H1 (cell line): ENCODE measurements at regions not wholly inside any gene's neighbourhood (a gene's known extent, or its start where the extent isn't known, plus 50 kb on each side); places are given as distances from the start of the nearest gene placed in this dataset.

Experiments used
- CTCF ChIA-PET: fragments of 300-600 bp; sonication (Branson Sonifier 250); formaldehyde crosslinking; loops from one replicate; lab custom pipeline; 2021; ENCODE audit not compliant: partially characterized antibody; lab: Charles Lee
- POLR2A ChIA-PET: fragments of 300-600 bp; sonication (Branson Sonifier 250); formaldehyde crosslinking; loops from one replicate; lab custom pipeline; 2021; ENCODE audit warnings: inconsistent platforms; ENCODE audit not compliant: partially characterized antibody; lab: Charles Lee
- DNase-seq, 2 experiments: peaks; one replicate each; pipeline versions ENCODE4 v3.0.0 to v3.0.0-alpha.2; 2010 to 2022; ENCODE audit warnings: low spot score in 2 of 2, low read depth in 1 of 2, mixed read lengths in 1 of 2
- FAIRE-seq: peaks from 2 replicates; lab custom pipeline; 2011; peaks lifted over from hg19 to GRCh38; lab: Jason Lieb, UNC
- H2AFZ ChIP-seq: 2 replicates; pipeline ENCODE4 v1.8.1; 2012; ENCODE audit warnings: low read length, inconsistent platforms
- H2AK5ac ChIP-seq: 2 replicates; pipeline ENCODE4 v1.6.1; 2013; ENCODE audit warnings: low read depth, low read length
- H2BK120ac ChIP-seq: replicated peaks from 2 replicates; pipeline ENCODE3; 2013; ENCODE audit warnings: low read depth, low read length, inconsistent platforms
- H2BK12ac ChIP-seq: 2 replicates; pipeline ENCODE4 v1.6.1; 2013; ENCODE audit warnings: low read depth, low read length
- H2BK15ac ChIP-seq: 2 replicates; pipeline ENCODE4 v1.6.1; 2013; ENCODE audit warnings: low read length
- H2BK20ac ChIP-seq: 2 replicates; pipeline ENCODE4 v1.6.1; 2013; ENCODE audit warnings: low read length
- H2BK5ac ChIP-seq: 2 replicates; pipeline ENCODE4 v1.6.1; 2013; ENCODE audit warnings: low read depth, low read length
- H3K14ac ChIP-seq: 2 replicates; pipeline ENCODE4 v1.6.1; 2013; ENCODE audit warnings: inconsistent platforms; ENCODE audit not compliant: insufficient read length
- H3K18ac ChIP-seq: 2 replicates; pipeline ENCODE4 v1.6.1; 2013; ENCODE audit warnings: low read length; ENCODE audit errors: extremely low read depth
- H3K23ac ChIP-seq: 2 replicates; pipeline ENCODE4 v1.6.1; 2013; ENCODE audit warnings: inconsistent platforms; ENCODE audit not compliant: insufficient read length
- H3K23me2 ChIP-seq: 2 replicates; pipeline ENCODE4 v1.6.1; 2013; ENCODE audit warnings: low read depth, low read length
- H3K27ac ChIP-seq: 2 replicates; pipeline ENCODE4 v1.6.1; 2011; ENCODE audit warnings: low read depth, low read length, inconsistent platforms
- H3K27me3 ChIP-seq, 4 experiments: replicated peaks in 1 of 4; 1 replicate in 1 of 4; 2 replicates in 3 of 4; pipeline versions ENCODE4 v1.6.1 to v1.8.1; 2011 to 2013; ENCODE audit warnings: low read length in 3 of 4, mild to moderate bottlenecking in 3 of 4, inconsistent platforms in 2 of 4, mixed read lengths in 2 of 4, moderate library complexity in 1 of 4; ENCODE audit not compliant: control insufficient read depth in 3 of 4, insufficient read depth in 3 of 4; ENCODE audit errors: extremely low read depth in 1 of 4
- H3K36me3 ChIP-seq, 4 experiments: 2 replicates each; pipeline versions ENCODE4 v1.6.1 to v1.8.1; 2011 to 2013; ENCODE audit warnings: mild to moderate bottlenecking in 4 of 4, low read length in 3 of 4, moderate library complexity in 2 of 4, control low read depth in 1 of 4, inconsistent platforms in 1 of 4; ENCODE audit not compliant: insufficient read depth in 4 of 4, control insufficient read depth in 2 of 4
- H3K4ac ChIP-seq: replicated peaks from 2 replicates; pipeline ENCODE3; 2013; ENCODE audit warnings: low read length, low read depth, mixed read lengths, inconsistent platforms; ENCODE audit not compliant: insufficient read length
- H3K4me1 ChIP-seq, 4 experiments: replicated peaks in 1 of 4; 1 replicate in 1 of 4; 2 replicates in 3 of 4; pipeline versions ENCODE4 v1.6.1 to v1.8.1; 2011 to 2013; ENCODE audit warnings: low read length in 3 of 4, inconsistent platforms in 2 of 4, mixed read lengths in 1 of 4; ENCODE audit not compliant: insufficient read depth in 4 of 4, control insufficient read depth in 3 of 4
- H3K4me2 ChIP-seq, 2 experiments: 2 replicates each; pipeline versions ENCODE4 v1.6.1 to v1.8.1; 2011 to 2013; ENCODE audit warnings: low read depth in 2 of 2, low read length in 2 of 2, control low read depth in 1 of 2, inconsistent platforms in 1 of 2, mild to moderate bottlenecking in 1 of 2; ENCODE audit not compliant: insufficient read depth in 1 of 2
- H3K4me3 ChIP-seq, 4 experiments: fragments of 200-600, 300-600 bp in 1 of 4; sonication (generic), shearing (Covaris generic), sonication (Bioruptor Twin) in 1 of 4; 2 replicates each; pipeline versions ENCODE4 v1.5.1 to v1.8.1; 2011 to 2016; ENCODE audit warnings: low read length in 4 of 4, low read depth in 3 of 4, control low read depth in 2 of 4, inconsistent platforms in 2 of 4, mild to moderate bottlenecking in 2 of 4, mixed read lengths in 1 of 4, moderate library complexity in 1 of 4; ENCODE audit not compliant: insufficient read depth in 2 of 4; ENCODE audit errors: extremely low read depth in 1 of 4
- H3K56ac ChIP-seq: replicated peaks from 2 replicates; pipeline ENCODE3; 2013; ENCODE audit warnings: low read depth, mild to moderate bottlenecking, mixed read lengths, low read length, inconsistent platforms; ENCODE audit not compliant: insufficient read length
- H3K79me1 ChIP-seq: 2 replicates; pipeline ENCODE4 v1.6.1; 2013; ENCODE audit warnings: low read depth, low read length, control low read depth
- H3K79me2 ChIP-seq, 2 experiments: 2 replicates each; pipeline versions ENCODE4 v1.6.1 to v1.8.1; 2012 to 2013; ENCODE audit warnings: low read length in 2 of 2, mild to moderate bottlenecking in 2 of 2, inconsistent platforms in 1 of 2; ENCODE audit not compliant: insufficient read depth in 2 of 2, control insufficient read depth in 1 of 2
- H3K9ac ChIP-seq, 4 experiments: replicated peaks in 1 of 4; 1 replicate in 1 of 4; 2 replicates in 3 of 4; pipeline versions ENCODE4 v1.6.1 to v1.8.1; 2011 to 2013; ENCODE audit warnings: low read depth in 3 of 4, low read length in 3 of 4, control low read depth in 2 of 4, mild to moderate bottlenecking in 2 of 4, moderate library complexity in 2 of 4, inconsistent platforms in 1 of 4; ENCODE audit errors: extremely low read depth in 1 of 4
- H3K9me3 ChIP-seq, 2 experiments: 2 replicates each; pipeline versions ENCODE4 v1.6.1 to v1.8.1; 2012 to 2013; ENCODE audit warnings: mild to moderate bottlenecking in 2 of 2, moderate library complexity in 2 of 2, control low read depth in 1 of 2, inconsistent platforms in 1 of 2, low read depth in 1 of 2, low read length in 1 of 2, mixed read lengths in 1 of 2; ENCODE audit not compliant: insufficient read depth in 2 of 2
- H4K20me1 ChIP-seq, 2 experiments: replicated peaks in 1 of 2; 2 replicates each; pipeline versions ENCODE3 to v1.8.1; 2011 to 2013; ENCODE audit warnings: inconsistent platforms in 2 of 2, low read length in 2 of 2, mild to moderate bottlenecking in 1 of 2; ENCODE audit not compliant: insufficient read depth in 2 of 2, control insufficient read depth in 1 of 2
- H4K5ac ChIP-seq: 2 replicates; pipeline ENCODE4 v1.6.1; 2013; ENCODE audit warnings: low read length, low read depth, mixed read lengths, inconsistent platforms; ENCODE audit not compliant: insufficient read length
- H4K8ac ChIP-seq: 2 replicates; pipeline ENCODE4 v1.8.0; 2013; ENCODE audit warnings: mild to moderate bottlenecking, moderate library complexity, low read length, inconsistent platforms; ENCODE audit not compliant: insufficient read depth; ENCODE audit errors: extremely low read depth
- H4K91ac ChIP-seq: replicated peaks from 2 replicates; pipeline ENCODE3; 2013; ENCODE audit warnings: low read length, mixed read lengths, inconsistent platforms; ENCODE audit not compliant: insufficient read length
- CHD2 ChIP-seq: IDR thresholded peaks from 2 replicates; pipeline ENCODE4 v1.6.1; 2012; ENCODE audit warnings: low read length, improper control_type of control experiment
- NRF1 ChIP-seq: IDR thresholded peaks from 2 replicates; pipeline ENCODE4 v1.6.1; 2011; ENCODE audit warnings: mild to moderate bottlenecking, low read depth, low read length, improper control_type of control experiment
- USF2 ChIP-seq: IDR thresholded peaks from 2 replicates; pipeline ENCODE4 v1.6.1; 2011; ENCODE audit warnings: low read length, improper control_type of control experiment
- WGBS, 2 experiments: shearing (Covaris generic) in 1 of 2; methylation state at CpG; one replicate each; pipeline versions ENCODE4 v1.1.6 to v1.1.7; 2013 to 2015; ENCODE audit warnings: low lambda C conversion rate in 2 of 2, mixed read lengths in 2 of 2, inconsistent platforms in 1 of 2, low coverage in 1 of 2, missing lambda C conversion rate in 1 of 2; ENCODE audit not compliant: insufficient replicate concordance in 2 of 2, insufficient coverage in 1 of 2, insufficient read length in 1 of 2; ENCODE audit errors: extremely low coverage in 1 of 2, missing lambda C conversion rate in 1 of 2; 5-methylcytosine and 5-hydroxymethylcytosine counted together

- no peak overlapping the region for H2BK20ac ChIP-seq
- CTCF ChIA-PET: interaction anchor here (0.5 kb wide), 1 partner anchor 223 kb away, joined by 4 read pairs; no protein-coding TSS in a partner anchor
- no peak for FAIRE-seq
- WGBS, 2 experiments: 57% methylated on average over 5 of the region's 5 CpGs; no CpG with 5 or more reads in 1 of the 2 experiments
- no peaks in the 10 kb centered on the region for H3K23me2 ChIP-seq
- H3K27ac ChIP-seq: no peak overlapping the region
- H2BK12ac ChIP-seq: no peak overlapping the region
- no peak overlapping the region for H4K91ac ChIP-seq
- H4K5ac ChIP-seq: no peak overlapping the region
- H3K56ac ChIP-seq: no peak overlapping the region
- no peak overlapping the region for H2AFZ ChIP-seq
- H2BK120ac ChIP-seq: no peak overlapping the region
- H3K4me1 ChIP-seq: no peaks in the 10 kb centered on the region
- no peak overlapping the region for H2BK5ac ChIP-seq
- no peak overlapping the region for H3K14ac ChIP-seq
- peaks cover 50 to 61% of the 10 kb centered on the region in 2 experiments for H3K9me3 ChIP-seq
- H3K36me3 ChIP-seq: no peaks in the 10 kb centered on the region; a peak in 2 of 8 replicates
- POLR2A ChIA-PET: no interaction called here
- no peaks in the 10 kb centered on the region for H3K79me2 ChIP-seq
- DNase-seq: no peak
- no peaks in the 10 kb centered on the region for H4K20me1 ChIP-seq
- H3K4ac ChIP-seq: no peak overlapping the region
- H3K23ac ChIP-seq: no peak overlapping the region
- H3K27me3 ChIP-seq: peaks cover 0 to 2% (median 0%) of the 10 kb centered on the region in 4 experiments; a peak in 1 of 7 replicates
- H4K8ac ChIP-seq: no peak overlapping the region
- no peak overlapping the region for H3K9ac ChIP-seq
- H2BK15ac ChIP-seq: no peak overlapping the region
- no peak overlapping the region for H3K4me3 ChIP-seq
- H3K79me1 ChIP-seq: no peaks in the 10 kb centered on the region
- no peak overlapping the region for H3K4me2 ChIP-seq
- H2AK5ac ChIP-seq: no peak overlapping the region
- no peak overlapping the region for H3K18ac ChIP-seq
- no peak for TF ChIP-seq CHD2
- TF ChIP-seq NRF1: no peak
- TF ChIP-seq USF2: no peak
Measured at GRCh38 chr6:159555082-159555875, 137.8 kb downstream of the SOD2 start.
